ENCODE measurements at regions not wholly inside any gene's neighbourhood (a gene's known extent, or its start where the extent isn't known, plus 50 kb on each side); places are given as distances from the start of the nearest gene placed in this dataset.

- POLR2A ChIA-PET, result no interaction called here
- no peak for ATAC-seq
- Mint-ChIP-seq H3K36me3 (peaks cover 0 to 2% (median 0%) of the 10 kb centered on the region in 3 donors), H3K4me3 (no peak overlapping the region), H3K9me3 (peaks cover 0 to 8% (median 0%) of the 10 kb centered on the region in 9 donors), H3K4me1 (no peaks in the 10 kb centered on the region), H3K27me3 (no peaks in the 10 kb centered on the region), H3K27ac (no peak overlapping the region)
- no peak for DNase-seq
Measured at GRCh38 chr1:185449378-185450059, 132.5 kb upstream of the IVNS1ABP start.

GRCh38 chr1:185448591-185449186, 131.6 kb upstream of the IVNS1ABP start:
- peaks cover 0 to 8% (median 0%) of the 10 kb centered on the region in 9 donors for H3K9me3 Mint-ChIP-seq
- no peaks in the 10 kb centered on the region for H3K4me1 Mint-ChIP-seq
- POLR2A ChIA-PET, result no interaction called here
- peaks cover 0 to 2% (median 0%) of the 10 kb centered on the region in 3 donors for H3K36me3 Mint-ChIP-seq
- H3K27ac Mint-ChIP-seq, result no peak overlapping the region
- no peaks in the 10 kb centered on the region for H3K27me3 Mint-ChIP-seq
- DNase-seq (no peak), ATAC-seq (no peak)
- no peak overlapping the region for H3K4me3 Mint-ChIP-seq

GRCh38 chr1:185446131-185446530, 129.1 kb upstream of the IVNS1ABP start:
- H3K9me3 Mint-ChIP-seq, result peaks cover 0 to 8% (median 0%) of the 10 kb centered on the region in 9 donors
- DNase-seq, result no peak
- H3K4me3 Mint-ChIP-seq, result no peak overlapping the region
- H3K27ac Mint-ChIP-seq, result peak overlapping the region in 1 of 10 donors; percentile 18
- POLR2A ChIA-PET, result no interaction called here
- peaks cover 0 to 3% (median 0%) of the 10 kb centered on the region in 4 donors for H3K4me1 Mint-ChIP-seq
- H3K27me3 Mint-ChIP-seq, result no peaks in the 10 kb centered on the region
- H3K36me3 Mint-ChIP-seq, result peaks cover 0 to 2% (median 0%) of the 10 kb centered on the region in 3 donors
- no peak for ATAC-seq

DNA sequence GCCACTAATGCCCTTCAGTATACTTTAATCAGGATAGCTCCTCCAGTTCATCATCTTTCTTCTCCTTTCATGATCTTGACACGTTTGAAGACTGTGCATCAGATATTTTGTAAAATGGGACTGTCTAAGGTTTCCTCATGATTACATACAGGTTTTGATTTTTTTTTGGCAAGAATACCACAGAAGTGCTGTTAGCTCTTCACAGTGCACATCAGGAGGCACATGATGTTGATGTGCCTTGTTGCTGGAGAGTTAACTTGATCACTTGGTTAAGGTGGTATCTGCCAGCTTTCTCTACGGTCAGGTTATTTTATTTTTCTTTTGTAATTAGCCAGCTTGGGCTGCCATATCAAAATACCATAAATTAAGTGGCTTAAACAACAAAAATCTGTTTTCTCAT, 128.6 kb upstream of the IVNS1ABP start:
- Mint-ChIP-seq H3K36me3 (peaks cover 0 to 2% (median 0%) of the 10 kb centered on the region in 3 donors), H3K27me3 (no peaks in the 10 kb centered on the region)
- POLR2A ChIA-PET, result no interaction called here

DNA sequence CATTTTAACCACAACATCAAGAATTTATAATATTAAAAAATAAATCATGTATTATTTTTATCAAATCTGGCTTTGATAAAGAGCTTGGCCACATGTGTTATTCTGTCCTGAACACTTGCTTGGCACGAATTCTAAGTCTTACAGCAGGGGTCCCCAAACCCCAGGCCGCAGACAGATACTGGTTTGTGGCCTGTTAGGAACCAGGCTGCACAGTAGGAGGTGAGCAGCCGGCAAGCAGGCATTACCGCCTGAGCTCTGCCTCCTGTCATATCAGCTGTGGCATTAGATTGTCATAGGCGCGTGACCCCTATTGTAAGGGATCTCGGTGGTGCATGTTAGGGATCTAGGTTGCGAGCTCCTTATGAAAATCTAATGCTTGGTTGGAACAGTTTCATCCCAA, 127.6 kb upstream of the IVNS1ABP start:
- Mint-ChIP-seq H3K27ac (no peak overlapping the region), H3K36me3 (peaks cover 0 to 2% (median 0%) of the 10 kb centered on the region in 3 donors), H3K4me3 (no peak overlapping the region), H3K4me1 (peaks cover 0 to 6% (median 0%) of the 10 kb centered on the region in 4 donors), H3K9me3 (peaks cover 0 to 8% (median 0%) of the 10 kb centered on the region in 9 donors), H3K27me3 (no peaks in the 10 kb centered on the region)
- ATAC-seq (no peak), DNase-seq (no peak)
- POLR2A ChIA-PET, result no interaction called here

More for the DNA sequence above, 128.6 kb upstream of the IVNS1ABP start:
- H3K4me3 Mint-ChIP-seq, result no peak overlapping the region
- ATAC-seq (no peak), DNase-seq (no peak)
- peaks cover 0 to 6% (median 0%) of the 10 kb centered on the region in 4 donors for H3K4me1 Mint-ChIP-seq
- no peak overlapping the region for H3K27ac Mint-ChIP-seq
- peaks cover 0 to 8% (median 0%) of the 10 kb centered on the region in 9 donors for H3K9me3 Mint-ChIP-seq

GRCh38 chr1:185442050-185442449, 125.0 kb upstream of the IVNS1ABP start:
- Mint-ChIP-seq H3K36me3 (peaks cover 0 to 2% (median 0%) of the 10 kb centered on the region in 3 donors), H3K4me3 (no peak overlapping the region), H3K9me3 (no peaks in the 10 kb centered on the region), H3K4me1 (peaks cover 0 to 6% (median 0%) of the 10 kb centered on the region in 4 donors), H3K27me3 (no peaks in the 10 kb centered on the region), H3K27ac (peak overlapping the region in 1 of 10 donors; percentile 4)
- ATAC-seq (no peak), DNase-seq (no peak)
- POLR2A ChIA-PET, result no interaction called here

DNA sequence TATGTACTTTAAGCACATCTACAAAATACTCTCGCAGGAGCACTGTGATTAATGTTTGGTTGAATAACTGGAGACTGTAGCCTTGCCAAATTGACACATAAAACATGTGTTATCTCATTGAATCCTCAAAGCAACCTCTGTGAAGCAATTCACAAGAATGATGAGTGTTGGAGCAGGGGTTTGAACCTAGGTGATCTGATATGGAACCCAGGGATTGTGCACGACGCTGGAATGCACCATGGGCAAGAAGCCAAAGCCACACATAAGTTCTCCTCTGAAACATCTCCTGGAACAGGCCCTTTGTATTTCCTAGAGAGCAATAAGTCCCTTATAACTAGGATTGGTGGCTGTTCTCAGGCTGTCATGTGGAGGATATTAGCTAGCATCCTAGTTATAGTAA, 124.6 kb upstream of the IVNS1ABP start:
- no peak for DNase-seq
- ATAC-seq, result no peak
- peaks cover 0 to 2% (median 0%) of the 10 kb centered on the region in 3 donors for H3K36me3 Mint-ChIP-seq
- no peaks in the 10 kb centered on the region for H3K9me3 Mint-ChIP-seq
- peaks cover 0 to 6% (median 0%) of the 10 kb centered on the region in 4 donors for H3K4me1 Mint-ChIP-seq
- POLR2A ChIA-PET, result no interaction called here
- no peaks in the 10 kb centered on the region for H3K27me3 Mint-ChIP-seq
- H3K27ac Mint-ChIP-seq, result peak overlapping the region in 2 of 10 donors; percentile 10 to 21
- no peak overlapping the region for H3K4me3 Mint-ChIP-seq

- Mint-ChIP-seq H3K27ac (peak overlapping the region in 1 of 10 donors; percentile 10), H3K9me3 (no peaks in the 10 kb centered on the region), H3K27me3 (no peaks in the 10 kb centered on the region), H3K4me3 (no peak overlapping the region), H3K4me1 (peaks cover 0 to 6% (median 0%) of the 10 kb centered on the region in 4 donors), H3K36me3 (no peaks in the 10 kb centered on the region)
- ATAC-seq (no peak), DNase-seq (no peak)
- POLR2A ChIA-PET, result no interaction called here
Measured at GRCh38 chr1:185440877-185441276, 123.8 kb upstream of the IVNS1ABP start.

DNA sequence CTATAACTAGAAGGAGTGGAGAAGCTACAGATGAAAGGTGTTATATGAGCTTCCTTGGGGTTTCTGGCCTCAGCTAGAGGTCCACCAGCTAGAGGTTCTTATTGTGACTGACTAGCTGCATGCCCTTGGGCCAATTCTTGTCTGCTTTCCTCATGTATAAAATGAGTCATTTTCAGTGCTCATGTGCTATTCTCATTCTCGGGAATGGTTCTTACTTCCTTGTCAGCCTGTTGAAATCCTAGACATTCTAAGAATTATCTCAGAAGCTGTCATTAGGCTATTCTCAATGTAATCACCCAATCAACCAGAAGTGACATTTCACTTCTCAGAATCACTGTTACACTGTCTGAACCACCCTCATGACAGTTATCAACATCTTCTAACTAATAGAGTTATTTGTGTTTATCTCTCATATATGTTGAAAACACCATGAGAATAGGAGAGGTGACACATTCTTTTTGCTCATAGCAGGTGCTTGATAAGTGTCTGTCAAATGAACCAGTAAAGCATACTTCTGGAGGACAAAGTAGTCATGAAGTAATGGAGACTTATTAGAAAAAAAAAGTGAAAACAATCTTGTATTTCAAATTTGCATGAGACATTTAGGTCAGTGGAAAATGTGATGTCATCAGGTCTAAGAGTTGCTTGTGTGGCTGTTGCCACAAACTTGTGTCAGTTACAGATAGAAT, 122.8 kb upstream of the IVNS1ABP start:
- Mint-ChIP-seq H3K4me1 (peaks cover 0 to 6% (median 0%) of the 10 kb centered on the region in 4 donors), H3K9me3 (no peaks in the 10 kb centered on the region), H3K36me3 (no peaks in the 10 kb centered on the region), H3K4me3 (no peak overlapping the region), H3K27ac (no peak overlapping the region), H3K27me3 (no peaks in the 10 kb centered on the region)
- peak in 1 of 10 donors; percentile 5 for DNase-seq
- peak in 1 of 2 donors; percentile 53 for ATAC-seq
- POLR2A ChIA-PET, result interaction anchor here (1.3 kb wide), 1 partner anchor 122 kb away, joined by 4 read pairs; no protein-coding TSS in a partner anchor

DNA sequence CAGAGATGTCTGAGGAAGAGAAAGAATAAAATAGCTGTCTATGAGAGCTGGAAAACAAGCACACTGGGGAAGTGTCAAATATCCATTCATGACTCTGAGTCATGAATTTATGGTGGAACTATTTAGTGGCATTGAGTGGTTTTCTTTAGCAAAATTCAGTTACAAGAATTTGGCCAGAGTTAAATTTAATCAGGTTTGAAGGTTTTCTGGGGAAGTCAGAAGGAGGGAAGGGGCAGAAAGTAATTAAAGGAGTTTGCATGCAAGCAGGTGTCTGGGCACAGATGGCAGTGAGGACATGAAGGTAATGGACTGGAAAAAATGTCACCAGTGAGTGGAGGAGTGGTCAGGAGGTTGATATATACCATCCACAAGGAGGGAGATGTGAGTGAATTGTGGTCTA, 121.9 kb upstream of the IVNS1ABP start:
- H3K9me3 Mint-ChIP-seq, result no peaks in the 10 kb centered on the region
- ATAC-seq (no peak), DNase-seq (no peak)
- no peak overlapping the region for H3K27ac Mint-ChIP-seq
- peaks cover 0 to 6% (median 0%) of the 10 kb centered on the region in 4 donors for H3K4me1 Mint-ChIP-seq
- H3K36me3 Mint-ChIP-seq, result no peaks in the 10 kb centered on the region
- H3K4me3 Mint-ChIP-seq, result no peak overlapping the region
- POLR2A ChIA-PET, result interaction anchor here (1.3 kb wide), 1 partner anchor 121 kb away, joined by 4 read pairs; no protein-coding TSS in a partner anchor
- H3K27me3 Mint-ChIP-seq, result no peaks in the 10 kb centered on the region

GRCh38 chr1:185435696-185436379, 118.8 kb upstream of the IVNS1ABP start:
- no peak for DNase-seq
- POLR2A ChIA-PET, result no interaction called here
- Mint-ChIP-seq H3K4me1 (peaks cover 0 to under 1% (median 0%) of the 10 kb centered on the region in 4 donors), H3K27me3 (no peaks in the 10 kb centered on the region), H3K27ac (no peak overlapping the region), H3K4me3 (no peak overlapping the region), H3K9me3 (no peaks in the 10 kb centered on the region), H3K36me3 (no peaks in the 10 kb centered on the region)
- ATAC-seq, result no peak

GRCh38 chr1:185434721-185435120, 117.7 kb upstream of the IVNS1ABP start:
- Mint-ChIP-seq H3K9me3 (peaks cover 0 to 2% (median 0%) of the 10 kb centered on the region in 9 donors), H3K4me3 (no peak overlapping the region), H3K27me3 (no peaks in the 10 kb centered on the region), H3K27ac (no peak overlapping the region), H3K4me1 (no peaks in the 10 kb centered on the region), H3K36me3 (no peaks in the 10 kb centered on the region)
- no peak for ATAC-seq
- POLR2A ChIA-PET, result no interaction called here
- no peak for DNase-seq
